ENCODE measurements at regions not wholly inside any gene's neighbourhood (a gene's known extent, or its start where the extent isn't known, plus 50 kb on each side); places are given as distances from the start of the nearest gene placed in this dataset.
"Not testable (repeated sequence)": the region's sequence is repeated elsewhere in the genome, so short reads cannot be mapped to it uniquely, and the experiment has no call there.

GRCh38 chr4:115493770-115494169 lies 380.4 kb upstream of the NDST4 start:
- FAIRE-seq; DNase-seq (ENCODE audit: low spot score): not testable (repeated sequence)

- DNase-seq (ENCODE audit: low spot score) = no peak
- FAIRE-seq = no peak
These were observed 378.3 kb upstream of the NDST4 start for GRCh38 chr4:115491686-115492085.

GRCh38 chr4:115489279-115489678 lies 375.9 kb upstream of the NDST4 start:
- DNase-seq (ENCODE audit: low spot score) = no peak
- no peak for FAIRE-seq

- DNase-seq (ENCODE audit: low spot score) (no peak), FAIRE-seq (no peak)
These were observed 372.0 kb upstream of the NDST4 start for GRCh38 chr4:115485402-115485801.

GRCh38 chr4:115484479-115484878 lies 371.1 kb upstream of the NDST4 start:
- DNase-seq (ENCODE audit: low spot score) = no peak
- no peak for FAIRE-seq

GRCh38 chr4:115470763-115471162 lies 357.3 kb upstream of the NDST4 start:
- FAIRE-seq (no peak), DNase-seq (ENCODE audit: low spot score) (no peak)

GRCh38 chr4:115459301-115459700 lies 345.9 kb upstream of the NDST4 start:
- not testable (repeated sequence) for DNase-seq (ENCODE audit: low spot score); FAIRE-seq

GRCh38 chr4:115456231-115456630 lies 342.8 kb upstream of the NDST4 start:
- DNase-seq (ENCODE audit: low spot score) (no peak), FAIRE-seq (no peak)

GRCh38 chr4:115454228-115454627 lies 340.8 kb upstream of the NDST4 start:
- FAIRE-seq (no peak), DNase-seq (ENCODE audit: low spot score) (no peak)

- FAIRE-seq = no peak
- DNase-seq (ENCODE audit: low spot score) = no peak
These were observed 340.0 kb upstream of the NDST4 start for GRCh38 chr4:115453416-115453815.

- FAIRE-seq; DNase-seq (ENCODE audit: low spot score): not testable (repeated sequence)
These were observed 338.8 kb upstream of the NDST4 start for GRCh38 chr4:115452229-115452628.

GRCh38 chr4:115437739-115438138 lies 324.3 kb upstream of the NDST4 start:
- FAIRE-seq = no peak

GRCh38 chr4:115433491-115433890 lies 320.1 kb upstream of the NDST4 start:
- FAIRE-seq (no peak), DNase-seq (ENCODE audit: low spot score) (no peak)

More at GRCh38 chr4:115437739-115438138, 324.3 kb upstream of the NDST4 start:
- no peak for DNase-seq (ENCODE audit: low spot score)

GRCh38 chr4:115430024-115430423 lies 316.6 kb upstream of the NDST4 start:
- FAIRE-seq (no peak), DNase-seq (ENCODE audit: low spot score) (no peak)

GRCh38 chr4:115428455-115428854 lies 315.0 kb upstream of the NDST4 start:
- FAIRE-seq (no peak), DNase-seq (ENCODE audit: low spot score) (no peak)

- FAIRE-seq (no peak), DNase-seq (ENCODE audit: low spot score) (no peak)
These were observed 311.4 kb upstream of the NDST4 start for GRCh38 chr4:115424852-115425251.

GRCh38 chr4:115418635-115419396 lies 305.4 kb upstream of the NDST4 start:
- no peak for FAIRE-seq
- DNase-seq (ENCODE audit: low spot score) = no peak

- no peak for FAIRE-seq
These were observed 282.6 kb upstream of the NDST4 start for GRCh38 chr4:115396034-115396433.

GRCh38 chr4:115376866-115377265 lies 263.4 kb upstream of the NDST4 start:
- FAIRE-seq (no peak), DNase-seq (ENCODE audit: low spot score) (no peak)

More at GRCh38 chr4:115396034-115396433, 282.6 kb upstream of the NDST4 start:
- DNase-seq (ENCODE audit: low spot score) = no peak

- no peak for DNase-seq (ENCODE audit: low spot score)
- no peak for FAIRE-seq
These were observed 261.2 kb upstream of the NDST4 start for GRCh38 chr4:115374621-115375020.

- no peak for DNase-seq (ENCODE audit: low spot score)
- FAIRE-seq = no peak
These were observed 257.1 kb upstream of the NDST4 start for GRCh38 chr4:115370490-115370889.

- no peak for FAIRE-seq
- no peak for DNase-seq (ENCODE audit: low spot score)
These were observed 256.6 kb upstream of the NDST4 start for GRCh38 chr4:115370012-115370411.

GRCh38 chr4:115366390-115366789 lies 253.0 kb upstream of the NDST4 start:
- DNase-seq (ENCODE audit: low spot score) (no peak), FAIRE-seq (no peak)

Measured in RCC 7860 (cell line).